Uterus (tissue), 3 donors: ENCODE measurements at regions not wholly inside any gene's neighbourhood (a gene's known extent, or its start where the extent isn't known, plus 50 kb on each side); places are given as distances from the start of the nearest gene placed in this dataset.

Experiments
- DNase-seq, 2 donors: peaks; one replicate each; pipeline ENCODE4 v3.0.0-alpha.2; 2019 to 2020
- H3K27ac ChIP-seq, 2 donors: fragments of 200-600 bp; sonication (generic); 1 replicate in 1 of 2; 2 replicates in 1 of 2; pipeline ENCODE4 v1.5.1; 2016 to 2018
- H3K27me3 ChIP-seq, 2 donors: fragments of 200-600 bp; sonication (generic); one replicate each; pipeline ENCODE4 v1.5.1; 2018 to 2019; ENCODE audit warnings: control low read depth in 1 of 2
- H3K36me3 ChIP-seq, 2 donors: fragments of 200-600 bp; sonication (generic); one replicate each; pipeline ENCODE4 v1.5.1; 2019; ENCODE audit warnings: control low read depth in 1 of 2
- H3K4me1 ChIP-seq, 2 donors: fragments of 200-600 bp; sonication (generic); one replicate each; pipeline ENCODE4 v1.5.1; 2018 to 2019; ENCODE audit warnings: control low read depth in 1 of 2
- H3K4me3 ChIP-seq, 2 donors: fragments of 200-600 bp; sonication (generic); 1 replicate in 1 of 2; 2 replicates in 1 of 2; pipeline ENCODE4 v1.5.1; 2018 to 2019; ENCODE audit warnings: mild to moderate bottlenecking in 1 of 2
- H3K9me3 ChIP-seq, 2 donors: fragments of 200-600 bp; sonication (generic); one replicate each; pipeline ENCODE4 v1.5.1; 2019; ENCODE audit warnings: control low read depth in 1 of 2
- CTCF ChIP-seq, 4 experiments: fragments of 200-600 bp in 2 of 4; fragments of 450-650 bp in 2 of 4; sonication (generic) in 2 of 4; IDR thresholded peaks; one replicate each; pipeline ENCODE4 v1.5.1; 2016 to 2019; ENCODE audit warnings: antibody characterized with exemption in 4 of 4, mild to moderate bottlenecking in 2 of 4, moderate library complexity in 1 of 4
- POLR2A ChIP-seq, 2 donors: fragments of 450-650 bp; IDR thresholded peaks; one replicate each; pipeline ENCODE4 v1.6.1; 2016; ENCODE audit warnings: antibody characterized with exemption in 2 of 2, mild to moderate bottlenecking in 1 of 2, moderate library complexity in 1 of 2
- intact Hi-C: fragments of 100-400 bp; cut with DNase I; formaldehyde crosslinking; loops from one replicate; pipeline ENCODE4 v1.15.1; 2023; ENCODE audit warnings: low total_unique reads
- donor health status: DM: yes; HTN: yes; CAD: no.

- Histone ChIP-seq H3K9me3 (no peaks in the 10 kb centered on the region), H3K36me3 (no peaks in the 10 kb centered on the region), H3K27ac (no peak overlapping the region), H3K4me1 (no peaks in the 10 kb centered on the region), H3K27me3 (no peaks in the 10 kb centered on the region), H3K4me3 (no peak overlapping the region)
- no peak for DNase-seq
- intact Hi-C loops: no loop called here
- TF ChIP-seq CTCF (IDR thresholded peaks at IDR 0.05): no peak
- no peak for TF ChIP-seq POLR2A (IDR thresholded peaks at IDR 0.05)
Observed at GRCh38 chr3:34634939-34635338, 836.5 kb downstream of the PDCD6IP start.

GRCh38 chr3:34635352-34635850, 837.0 kb downstream of the PDCD6IP start:
- no peak overlapping the region for H3K27ac ChIP-seq
- intact Hi-C loops: no loop called here
- TF ChIP-seq POLR2A (IDR thresholded peaks at IDR 0.05): no peak
- TF ChIP-seq CTCF (IDR thresholded peaks at IDR 0.05): no peak
- no peaks in the 10 kb centered on the region for H3K36me3 ChIP-seq
- no peak overlapping the region for H3K4me3 ChIP-seq
- H3K27me3 ChIP-seq: no peaks in the 10 kb centered on the region
- H3K4me1 ChIP-seq: no peaks in the 10 kb centered on the region
- H3K9me3 ChIP-seq: no peaks in the 10 kb centered on the region
- no peak for DNase-seq

- H3K27me3 ChIP-seq: no peaks in the 10 kb centered on the region
- H3K36me3 ChIP-seq: no peaks in the 10 kb centered on the region
- TF ChIP-seq CTCF (IDR thresholded peaks at IDR 0.05) (no peak), POLR2A (IDR thresholded peaks at IDR 0.05) (no peak)
- intact Hi-C loops: no loop called here
- no peaks in the 10 kb centered on the region for H3K4me1 ChIP-seq
- no peak overlapping the region for H3K27ac ChIP-seq
- H3K4me3 ChIP-seq: no peak overlapping the region
- DNase-seq: no peak
- H3K9me3 ChIP-seq: peaks cover 0 to 2% of the 10 kb centered on the region in 2 donors
Observed at GRCh38 chr3:34646911-34647460, 848.6 kb downstream of the PDCD6IP start.

GRCh38 chr3:34650131-34650530, 851.7 kb downstream of the PDCD6IP start:
- intact Hi-C loops: no loop called here
- DNase-seq: no peak
- Histone ChIP-seq H3K4me3 (no peak overlapping the region), H3K27ac (no peak overlapping the region), H3K9me3 (no peaks in the 10 kb centered on the region), H3K27me3 (no peaks in the 10 kb centered on the region), H3K4me1 (no peaks in the 10 kb centered on the region), H3K36me3 (no peaks in the 10 kb centered on the region)
- TF ChIP-seq POLR2A (IDR thresholded peaks at IDR 0.05): no peak
- TF ChIP-seq CTCF (IDR thresholded peaks at IDR 0.05): no peak

GRCh38 chr3:34668915-34669314, 870.5 kb downstream of the PDCD6IP start:
- no peaks in the 10 kb centered on the region for H3K9me3 ChIP-seq
- H3K27ac ChIP-seq: no peak overlapping the region
- H3K4me3 ChIP-seq: no peak overlapping the region
- no peak for DNase-seq
- H3K27me3 ChIP-seq: no peaks in the 10 kb centered on the region
- no peaks in the 10 kb centered on the region for H3K4me1 ChIP-seq
- H3K36me3 ChIP-seq: no peaks in the 10 kb centered on the region
- TF ChIP-seq CTCF (IDR thresholded peaks at IDR 0.05): no peak
- no peak for TF ChIP-seq POLR2A (IDR thresholded peaks at IDR 0.05)
- intact Hi-C loops: no loop called here
